ENCODE measurements at regions not wholly inside any gene's neighbourhood (a gene's known extent, or its start where the extent isn't known, plus 50 kb on each side); places are given as distances from the start of the nearest gene placed in this dataset.
A peak's percentile ranks its signal among the peaks of the same experiment; 100 is the strongest.
"Not testable (repeated sequence)": the region's sequence is repeated elsewhere in the genome, so short reads cannot be mapped to it uniquely, and the experiment has no call there.

DNA sequence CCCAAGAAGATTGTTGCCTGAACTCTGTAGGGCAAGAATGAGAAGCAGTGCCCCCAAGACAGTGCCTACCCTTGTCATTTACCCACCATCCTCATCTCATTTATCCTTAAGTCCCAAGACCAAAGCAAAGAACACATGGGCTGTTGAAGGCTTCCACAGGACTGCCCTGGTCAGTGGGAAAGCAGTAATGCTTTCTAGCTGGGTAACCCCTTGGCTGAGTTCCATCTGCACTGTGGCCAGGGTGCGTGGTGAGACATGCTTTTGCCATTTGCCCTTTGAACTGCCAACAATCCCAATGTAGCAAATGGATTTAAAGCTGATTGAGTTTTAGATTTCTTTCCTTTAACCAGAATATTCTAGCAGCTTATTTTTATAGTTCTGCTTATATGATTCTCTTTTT is 103.5 kb upstream of the IKBKE start:
- H3K79me2 ChIP-seq (ENCODE audit: insufficient read depth); in situ Hi-C loops (cut with MboI): not testable (repeated sequence)
- WGBS, 2 experiments (ENCODE audit: low coverage in 1 of 2, low lambda C conversion rate in 2 of 2, missing lambda C conversion rate in 2 of 2): no CpG with 5 or more reads among the region's 1 CpG

DNA sequence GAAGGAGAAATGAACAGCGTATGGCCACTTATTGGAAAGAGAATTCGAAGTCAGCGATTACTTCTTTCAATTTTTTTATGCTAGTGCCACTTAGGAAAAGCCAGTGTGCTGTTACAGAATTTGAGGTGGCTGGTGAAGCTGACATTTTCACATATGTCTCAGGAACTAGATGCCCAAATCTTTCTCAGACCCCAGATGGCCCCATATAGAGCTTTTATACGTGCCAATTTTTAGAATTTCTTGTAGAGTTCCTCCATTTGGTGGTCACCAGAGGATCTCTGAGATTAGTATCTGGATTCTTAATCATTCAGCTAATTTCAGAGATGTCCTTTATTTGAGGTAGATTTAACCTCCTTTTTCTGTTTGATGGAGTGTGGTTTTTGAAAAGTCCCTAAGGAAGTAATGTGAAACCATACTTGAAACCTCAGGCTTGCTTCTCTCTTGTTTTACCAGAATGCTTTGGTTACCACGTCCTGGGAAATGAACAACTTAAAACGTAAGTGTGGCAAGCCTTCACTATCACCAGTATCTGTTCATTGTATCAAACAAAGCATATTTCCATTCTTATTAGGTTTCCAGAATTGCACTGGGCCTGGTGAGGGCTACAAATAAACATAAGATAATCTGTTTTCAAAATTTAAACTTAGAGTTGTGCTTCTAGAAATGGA is 102.2 kb upstream of the IKBKE start:
- H3K4me2 ChIP-seq (ENCODE audit: unreplicated experiment); H3K27ac ChIP-seq; in situ Hi-C loops (cut with MboI); H3K9me3 ChIP-seq (ENCODE audit: low read depth); DNase-seq; H3K36me3 ChIP-seq (ENCODE audit: low read depth); H4K20me1 ChIP-seq (ENCODE audit: insufficient read depth); H3K27me3 ChIP-seq (replicated peaks; ENCODE audit: insufficient read depth); H3K4me3 ChIP-seq; H3K79me2 ChIP-seq (ENCODE audit: insufficient read depth); H3K9ac ChIP-seq; H2AFZ ChIP-seq; H3K9me2 ChIP-seq (ENCODE audit: insufficient read depth): not testable (repeated sequence)
- Histone ChIP-seq H3K4me1 (ENCODE audit: insufficient read depth) (peaks cover 14% of the 10 kb centered on the region), H3F3A (ENCODE audit: insufficient read depth) (peaks cover 14% of the 10 kb centered on the region)
- 96% methylated on average over 3 of the region's 6 CpGs; no CpG with 5 or more reads in 1 of the 2 experiments for WGBS, 2 experiments (ENCODE audit: low coverage in 1 of 2, low lambda C conversion rate in 2 of 2, missing lambda C conversion rate in 2 of 2)

More for the DNA sequence above, 103.5 kb upstream of the IKBKE start:
- H3F3A ChIP-seq (ENCODE audit: insufficient read depth): peaks cover 14% of the 10 kb centered on the region
- H3K4me2 ChIP-seq (ENCODE audit: unreplicated experiment); H2AFZ ChIP-seq; DNase-seq; H3K9me2 ChIP-seq (ENCODE audit: insufficient read depth); H3K4me3 ChIP-seq; H4K20me1 ChIP-seq (ENCODE audit: insufficient read depth); H3K9me3 ChIP-seq (ENCODE audit: low read depth); H3K27me3 ChIP-seq (replicated peaks; ENCODE audit: insufficient read depth); H3K9ac ChIP-seq; H3K36me3 ChIP-seq (ENCODE audit: low read depth): not testable (repeated sequence)
- peak overlapping the region; percentile 68; the same call in 1 of the 2 replicates for H3K27ac ChIP-seq
- H3K4me1 ChIP-seq (ENCODE audit: insufficient read depth): peaks cover 17% of the 10 kb centered on the region

DNA sequence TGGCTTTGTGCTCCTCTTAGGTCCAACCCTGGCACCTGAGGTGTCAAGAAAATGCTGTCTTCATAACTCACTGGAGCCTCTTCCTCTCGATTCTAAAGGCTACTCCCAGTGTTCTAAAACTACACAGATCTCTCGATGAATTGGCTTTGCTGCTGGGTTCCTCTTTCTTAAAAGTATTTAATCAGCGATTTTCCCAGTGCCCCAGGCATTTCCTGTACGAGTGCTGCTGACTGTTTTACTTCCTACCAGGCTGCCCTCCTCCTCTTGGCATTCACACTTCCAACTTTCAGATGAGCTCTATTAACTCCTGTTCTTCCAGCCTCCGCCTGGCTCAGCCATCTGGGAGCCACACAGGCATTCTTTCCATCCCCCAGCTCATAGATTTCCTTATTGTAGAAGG is 95.6 kb upstream of the IKBKE start:
- H3K79me2 ChIP-seq (ENCODE audit: insufficient read depth); H3K4me1 ChIP-seq (ENCODE audit: insufficient read depth); H4K20me1 ChIP-seq (ENCODE audit: insufficient read depth); H3K4me2 ChIP-seq (ENCODE audit: unreplicated experiment); in situ Hi-C loops (cut with MboI); DNase-seq; H2AFZ ChIP-seq; H3K36me3 ChIP-seq (ENCODE audit: low read depth); H3K9me2 ChIP-seq (ENCODE audit: insufficient read depth); H3K27ac ChIP-seq; H3K27me3 ChIP-seq (replicated peaks; ENCODE audit: insufficient read depth); H3K4me3 ChIP-seq; H3K9ac ChIP-seq; H3F3A ChIP-seq (ENCODE audit: insufficient read depth); H3K9me3 ChIP-seq (ENCODE audit: low read depth): not testable (repeated sequence)
- WGBS, 2 experiments (ENCODE audit: low coverage in 1 of 2, low lambda C conversion rate in 2 of 2, missing lambda C conversion rate in 2 of 2): no CpG with 5 or more reads among the region's 5 CpGs

DNA sequence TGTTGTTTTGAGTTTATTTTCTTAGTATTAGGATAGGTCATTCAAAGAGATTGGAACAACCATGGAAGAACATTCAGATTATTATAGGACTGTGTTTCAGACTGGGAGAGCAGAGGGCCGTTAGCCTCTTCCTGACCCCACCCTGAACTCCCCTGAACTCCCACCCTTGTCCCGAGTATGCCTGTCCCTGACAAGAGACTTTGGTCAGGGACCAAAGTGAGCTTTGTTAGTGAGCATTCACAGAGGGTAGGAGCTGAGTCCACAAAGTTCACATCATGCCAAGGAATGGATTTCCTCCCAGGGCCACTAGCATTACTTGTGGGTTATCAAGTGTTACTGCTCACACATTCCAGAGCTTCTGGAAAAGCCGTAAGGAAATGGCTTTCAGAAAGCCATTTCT is 94.7 kb upstream of the IKBKE start:
- H3K27ac ChIP-seq: peak overlapping the region; percentile 35; the same call in 1 of the 2 replicates
- DNase-seq: peak; percentile 0
- H3K36me3 ChIP-seq (ENCODE audit: low read depth); H2AFZ ChIP-seq; H3F3A ChIP-seq (ENCODE audit: insufficient read depth); H3K79me2 ChIP-seq (ENCODE audit: insufficient read depth); H3K9me3 ChIP-seq (ENCODE audit: low read depth); in situ Hi-C loops (cut with MboI); H3K9me2 ChIP-seq (ENCODE audit: insufficient read depth); H4K20me1 ChIP-seq (ENCODE audit: insufficient read depth); H3K27me3 ChIP-seq (replicated peaks; ENCODE audit: insufficient read depth); H3K4me3 ChIP-seq; H3K4me2 ChIP-seq (ENCODE audit: unreplicated experiment); H3K4me1 ChIP-seq (ENCODE audit: insufficient read depth); H3K9ac ChIP-seq: not testable (repeated sequence)
- WGBS, 2 experiments (ENCODE audit: low coverage in 1 of 2, low lambda C conversion rate in 2 of 2, missing lambda C conversion rate in 2 of 2): 0% methylated on average over 2 of the region's 3 CpGs

DNA sequence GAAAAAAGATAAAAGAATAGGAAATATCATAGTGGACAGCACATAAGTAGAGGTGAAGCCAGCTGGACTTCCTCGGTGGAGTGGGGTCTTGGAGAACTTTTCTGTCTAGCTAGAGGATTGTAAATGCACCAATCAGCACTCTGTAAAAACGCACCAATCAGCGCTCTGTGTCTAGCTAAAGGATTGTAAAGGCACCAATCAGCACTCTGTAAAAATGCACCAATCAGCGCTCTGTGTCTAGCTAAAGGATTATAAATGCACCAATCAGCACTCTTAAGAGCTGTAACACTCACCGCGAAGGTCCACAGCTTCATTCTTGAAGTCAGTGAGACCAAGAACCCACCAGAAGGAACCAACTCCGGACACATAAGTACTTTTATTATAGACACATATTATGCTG is 91.8 kb upstream of the IKBKE start:
- H3K36me3 ChIP-seq (ENCODE audit: low read depth); H3K4me3 ChIP-seq; H3K9me3 ChIP-seq (ENCODE audit: low read depth); H3K9me2 ChIP-seq (ENCODE audit: insufficient read depth); DNase-seq; H3K27ac ChIP-seq; H3K4me2 ChIP-seq (ENCODE audit: unreplicated experiment); H3K79me2 ChIP-seq (ENCODE audit: insufficient read depth); H3K9ac ChIP-seq; in situ Hi-C loops (cut with MboI); H3K27me3 ChIP-seq (replicated peaks; ENCODE audit: insufficient read depth); H2AFZ ChIP-seq; H3F3A ChIP-seq (ENCODE audit: insufficient read depth); H4K20me1 ChIP-seq (ENCODE audit: insufficient read depth): not testable (repeated sequence)
- H3K4me1 ChIP-seq (ENCODE audit: insufficient read depth): peaks cover 11% of the 10 kb centered on the region
- 98% methylated on average over 7 of the region's 7 CpGs for WGBS, 2 experiments (ENCODE audit: low coverage in 1 of 2, low lambda C conversion rate in 2 of 2, missing lambda C conversion rate in 2 of 2)

DNA sequence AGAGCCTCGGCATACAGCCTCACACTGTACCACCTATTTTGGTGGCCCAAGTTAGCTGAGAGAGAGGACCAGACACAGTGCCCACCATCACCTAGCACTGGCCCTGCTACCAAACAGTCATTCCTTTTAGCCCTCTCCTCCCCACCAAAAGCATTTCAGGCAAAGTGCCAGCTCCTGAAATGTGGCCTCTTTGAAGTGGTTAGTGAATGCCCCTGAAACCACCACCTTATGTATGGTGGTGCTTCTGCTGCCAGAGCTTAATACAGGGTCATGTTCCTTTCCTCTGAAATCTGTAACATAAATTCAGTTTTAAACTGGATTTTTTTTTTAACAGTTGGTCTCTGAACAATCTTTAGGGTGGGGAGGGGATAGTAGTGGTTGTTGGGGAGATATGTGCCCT is 91.0 kb upstream of the IKBKE start:
- H2AFZ ChIP-seq; H4K20me1 ChIP-seq (ENCODE audit: insufficient read depth); H3K27ac ChIP-seq; H3K79me2 ChIP-seq (ENCODE audit: insufficient read depth); H3F3A ChIP-seq (ENCODE audit: insufficient read depth); in situ Hi-C loops (cut with MboI); H3K4me3 ChIP-seq; H3K9me2 ChIP-seq (ENCODE audit: insufficient read depth); H3K4me2 ChIP-seq (ENCODE audit: unreplicated experiment); H3K9ac ChIP-seq; H3K36me3 ChIP-seq (ENCODE audit: low read depth); H3K9me3 ChIP-seq (ENCODE audit: low read depth); DNase-seq; H3K27me3 ChIP-seq (replicated peaks; ENCODE audit: insufficient read depth): not testable (repeated sequence)
- WGBS, 2 experiments (ENCODE audit: low coverage in 1 of 2, low lambda C conversion rate in 2 of 2, missing lambda C conversion rate in 2 of 2): no CpG with 5 or more reads among the region's 1 CpG
- peaks cover 12% of the 10 kb centered on the region for H3K4me1 ChIP-seq (ENCODE audit: insufficient read depth)

DNA sequence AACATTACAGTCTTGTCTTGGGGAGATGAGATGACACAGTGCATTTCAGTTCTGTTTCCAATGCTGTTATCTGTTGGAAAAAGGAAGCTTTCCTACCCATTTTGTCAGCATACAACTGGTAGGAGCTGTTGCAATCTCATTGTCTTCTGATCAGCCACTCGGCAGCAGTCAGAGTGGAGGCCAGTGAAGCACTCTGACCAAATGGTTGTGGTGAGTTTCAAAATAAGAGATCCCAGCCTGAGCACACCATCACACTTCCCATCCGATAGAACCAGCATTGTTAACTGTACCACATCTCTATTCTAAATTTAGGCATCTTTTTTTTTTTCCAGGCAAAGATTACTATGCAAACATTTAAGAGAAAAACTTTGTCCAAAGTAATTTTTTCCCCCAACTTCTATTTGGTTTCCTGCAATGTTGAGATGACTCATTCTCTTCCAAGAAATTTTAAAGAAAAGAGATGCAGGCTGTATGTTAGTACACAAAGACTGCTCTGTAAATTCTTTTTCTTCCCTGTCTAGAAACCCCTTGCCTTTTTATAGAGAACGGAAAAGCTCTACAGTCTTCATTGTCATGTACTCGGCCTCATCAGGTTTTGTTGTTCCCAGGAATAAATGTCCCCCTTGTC is 90.0 kb upstream of the IKBKE start:
- in situ Hi-C loops (cut with MboI); H3K9ac ChIP-seq; H3K9me2 ChIP-seq (ENCODE audit: insufficient read depth); H3K79me2 ChIP-seq (ENCODE audit: insufficient read depth); H2AFZ ChIP-seq; H3K27me3 ChIP-seq (replicated peaks; ENCODE audit: insufficient read depth); H4K20me1 ChIP-seq (ENCODE audit: insufficient read depth); H3K9me3 ChIP-seq (ENCODE audit: low read depth); H3K4me3 ChIP-seq; H3F3A ChIP-seq (ENCODE audit: insufficient read depth); H3K4me2 ChIP-seq (ENCODE audit: unreplicated experiment); H3K36me3 ChIP-seq (ENCODE audit: low read depth): not testable (repeated sequence)
- DNase-seq: peak; percentile 60
- Histone ChIP-seq H3K27ac (peak overlapping the region; percentile 37; the same call in 1 of the 2 replicates), H3K4me1 (ENCODE audit: insufficient read depth) (peaks cover 15% of the 10 kb centered on the region)
- 2 to 33% methylated on average over 1 to 2 of the region's 4 CpGs for WGBS, 2 experiments (ENCODE audit: low coverage in 1 of 2, low lambda C conversion rate in 2 of 2, missing lambda C conversion rate in 2 of 2)

Data from GM23248 (cell line).